NB4 (cell line): ENCODE measurements at regions not wholly inside any gene's neighbourhood (a gene's known extent, or its start where the extent isn't known, plus 50 kb on each side); places are given as distances from the start of the nearest gene placed in this dataset.

Experiments used
- POLR2A ChIP-seq: IDR thresholded peaks from 2 replicates; pipeline ENCODE4 v1.6.1; 2011; ENCODE audit warnings: mild to moderate bottlenecking; ENCODE audit not compliant: insufficient read length; ENCODE audit errors: extremely low read depth
- TF ChIP-seq, protein P1 (sequence below): IDR thresholded peaks from one replicate; pipeline ENCODE4 v1.5.1; 2012; ENCODE audit warnings: low read depth, low read length

DNA sequence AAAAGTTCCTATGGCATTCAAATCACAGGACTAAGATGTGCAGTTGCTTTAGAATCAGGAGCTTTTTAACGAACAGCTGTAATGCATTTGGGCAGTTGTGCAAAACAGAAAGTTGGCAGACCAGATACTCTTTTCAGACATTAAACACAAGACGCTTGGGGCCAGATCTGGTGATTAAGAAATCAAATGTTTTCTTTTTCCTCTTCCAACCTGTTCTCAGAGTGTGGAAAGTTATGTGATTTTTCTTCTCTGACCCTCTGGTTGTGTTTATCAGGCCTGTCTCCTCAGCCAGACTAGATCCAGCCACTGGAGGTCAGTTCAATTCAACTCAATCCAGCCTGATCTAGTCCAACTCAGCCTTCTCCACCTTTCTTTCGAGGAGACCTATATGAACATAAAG, 298.5 kb upstream of the PCSK5 start:
- TF ChIP-seq, protein P1, sequence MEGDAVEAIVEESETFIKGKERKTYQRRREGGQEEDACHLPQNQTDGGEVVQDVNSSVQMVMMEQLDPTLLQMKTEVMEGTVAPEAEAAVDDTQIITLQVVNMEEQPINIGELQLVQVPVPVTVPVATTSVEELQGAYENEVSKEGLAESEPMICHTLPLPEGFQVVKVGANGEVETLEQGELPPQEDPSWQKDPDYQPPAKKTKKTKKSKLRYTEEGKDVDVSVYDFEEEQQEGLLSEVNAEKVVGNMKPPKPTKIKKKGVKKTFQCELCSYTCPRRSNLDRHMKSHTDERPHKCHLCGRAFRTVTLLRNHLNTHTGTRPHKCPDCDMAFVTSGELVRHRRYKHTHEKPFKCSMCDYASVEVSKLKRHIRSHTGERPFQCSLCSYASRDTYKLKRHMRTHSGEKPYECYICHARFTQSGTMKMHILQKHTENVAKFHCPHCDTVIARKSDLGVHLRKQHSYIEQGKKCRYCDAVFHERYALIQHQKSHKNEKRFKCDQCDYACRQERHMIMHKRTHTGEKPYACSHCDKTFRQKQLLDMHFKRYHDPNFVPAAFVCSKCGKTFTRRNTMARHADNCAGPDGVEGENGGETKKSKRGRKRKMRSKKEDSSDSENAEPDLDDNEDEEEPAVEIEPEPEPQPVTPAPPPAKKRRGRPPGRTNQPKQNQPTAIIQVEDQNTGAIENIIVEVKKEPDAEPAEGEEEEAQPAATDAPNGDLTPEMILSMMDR, result no peak
- no peak for TF ChIP-seq POLR2A
